Kidney epithelial cell (primary cell): ENCODE measurements at regions not wholly inside any gene's neighbourhood (a gene's known extent, or its start where the extent isn't known, plus 50 kb on each side); places are given as distances from the start of the nearest gene placed in this dataset.

Experiments used
- DNase-seq: peaks from one replicate; pipeline ENCODE4 v3.0.0-alpha.2; 2010; ENCODE audit warnings: low read depth
- H3K27me3 ChIP-seq: 2 replicates; pipeline ENCODE4 v1.6.0; 2011; ENCODE audit warnings: low read length; ENCODE audit not compliant: control insufficient read depth, insufficient read depth
- H3K36me3 ChIP-seq: 2 replicates; pipeline ENCODE4 v1.5.1; 2011; ENCODE audit warnings: low read length; ENCODE audit not compliant: control insufficient read depth, insufficient read depth
- H3K4me3 ChIP-seq: 2 replicates; pipeline ENCODE4 v1.5.1; 2011; ENCODE audit warnings: low read depth, mild to moderate bottlenecking, control low read depth, low read length
- CTCF ChIP-seq: IDR thresholded peaks from 2 replicates; pipeline ENCODE4 v1.5.1; 2011; ENCODE audit warnings: mild to moderate bottlenecking, moderate library complexity, low read length, control low read depth, inconsistent platforms; ENCODE audit not compliant: insufficient read depth, poor library complexity, severe bottlenecking

DNA sequence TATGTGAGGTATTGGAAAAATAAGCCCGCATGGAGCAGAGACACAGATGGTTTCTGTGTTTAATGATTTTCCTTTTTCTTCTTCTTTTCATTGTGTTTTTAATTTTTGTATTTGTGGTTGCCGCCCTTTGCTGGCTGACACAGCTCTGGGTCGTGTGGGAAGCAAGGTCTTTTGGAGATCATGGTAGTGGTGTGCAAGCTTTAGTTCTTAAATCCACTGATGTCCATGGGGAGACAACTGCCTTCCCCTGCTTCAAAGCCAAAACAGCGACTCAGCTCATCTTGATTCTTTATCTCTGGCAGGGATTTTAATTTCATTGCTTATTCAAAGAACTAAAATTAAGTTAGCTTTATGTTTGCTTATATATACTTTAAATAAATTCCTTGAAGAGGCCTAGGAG, 711.3 kb upstream of the SGCG start:
- no peak for DNase-seq
- no peak for TF ChIP-seq CTCF
- no peaks in the 10 kb centered on the region for H3K27me3 ChIP-seq
- H3K4me3 ChIP-seq, result no peak overlapping the region
- H3K36me3 ChIP-seq, result no peaks in the 10 kb centered on the region

DNA sequence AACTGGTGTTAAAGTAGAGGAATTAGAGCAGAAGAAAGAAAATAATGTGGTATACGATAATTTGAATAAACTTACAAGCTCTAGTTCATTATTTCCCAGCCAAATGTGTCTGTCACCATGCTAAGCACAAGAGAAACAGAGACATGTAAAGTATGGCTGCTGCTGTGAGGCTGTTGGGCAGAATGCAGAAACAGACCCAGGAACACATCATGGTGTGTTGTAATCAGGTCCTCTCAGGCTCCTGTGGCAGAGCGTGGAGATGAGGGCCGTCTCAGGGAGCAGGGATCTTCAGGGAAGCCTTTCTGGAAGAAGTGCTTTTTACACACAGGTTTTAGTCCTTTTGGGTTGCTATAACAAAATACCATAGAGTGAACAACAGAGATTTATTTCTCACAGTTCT, 710.7 kb upstream of the SGCG start:
- Histone ChIP-seq H3K36me3 (no peaks in the 10 kb centered on the region), H3K27me3 (no peaks in the 10 kb centered on the region), H3K4me3 (no peak overlapping the region)
- no peak for TF ChIP-seq CTCF
- no peak for DNase-seq

- H3K36me3 ChIP-seq, result no peaks in the 10 kb centered on the region
- no peaks in the 10 kb centered on the region for H3K27me3 ChIP-seq
- TF ChIP-seq CTCF, result no peak
- H3K4me3 ChIP-seq, result no peak overlapping the region
- DNase-seq, result no peak
Observed at GRCh38 chr13:22482496-22483000, 698.2 kb upstream of the SGCG start.

DNA sequence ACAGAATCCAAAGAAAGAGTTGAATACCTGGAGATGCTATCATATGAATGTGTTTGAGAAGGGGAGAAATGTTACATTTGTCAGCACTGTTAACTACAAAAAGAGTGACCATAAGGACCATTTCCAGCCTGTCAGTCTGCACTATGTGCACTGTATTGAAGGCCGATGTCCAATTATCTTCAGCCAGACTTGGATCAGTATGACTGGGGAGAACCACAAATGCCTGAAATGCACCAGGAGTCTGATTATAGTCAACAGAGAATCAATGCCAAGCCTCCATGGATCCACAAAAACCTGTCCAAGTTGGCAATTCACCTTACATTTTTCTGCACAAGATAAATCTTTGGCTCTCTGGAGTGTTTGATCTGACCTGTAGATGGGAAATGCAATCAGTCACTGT, 697.5 kb upstream of the SGCG start:
- H3K36me3 ChIP-seq, result no peaks in the 10 kb centered on the region
- no peak overlapping the region for H3K4me3 ChIP-seq
- DNase-seq, result no peak
- no peaks in the 10 kb centered on the region for H3K27me3 ChIP-seq
- no peak for TF ChIP-seq CTCF

- no peak for DNase-seq
- H3K36me3 ChIP-seq, result no peaks in the 10 kb centered on the region
- no peak for TF ChIP-seq CTCF
- H3K4me3 ChIP-seq, result no peak overlapping the region
- H3K27me3 ChIP-seq, result no peaks in the 10 kb centered on the region
Observed at GRCh38 chr13:22486490-22486889, 694.3 kb upstream of the SGCG start.

DNA sequence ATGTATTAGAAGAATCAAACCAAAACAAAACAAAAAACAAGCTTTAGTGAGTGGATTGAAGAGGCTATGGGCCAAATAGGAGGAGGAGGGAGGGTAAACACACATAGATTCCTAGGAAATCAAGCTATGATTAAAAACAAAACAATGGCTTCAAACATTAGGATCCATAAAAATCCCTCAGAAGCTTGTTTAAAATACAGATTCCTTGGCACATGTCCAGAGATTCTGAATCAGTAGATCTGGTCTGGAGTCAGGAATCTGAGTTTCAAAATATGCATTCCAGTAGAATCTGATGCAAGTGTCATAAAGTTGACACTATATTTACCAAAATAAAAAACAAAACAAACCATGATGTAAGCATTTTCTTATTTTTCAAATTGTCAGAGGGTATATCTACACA, 692.8 kb upstream of the SGCG start:
- no peak for TF ChIP-seq CTCF
- no peak for DNase-seq
- H3K4me3 ChIP-seq, result no peak overlapping the region
- no peaks in the 10 kb centered on the region for H3K27me3 ChIP-seq
- H3K36me3 ChIP-seq, result no peaks in the 10 kb centered on the region
